Nephron (organoid): ENCODE measurements at regions not wholly inside any gene's neighbourhood (a gene's known extent, or its start where the extent isn't known, plus 50 kb on each side); places are given as distances from the start of the nearest gene placed in this dataset.
"Not testable (repeated sequence)": the region's sequence is repeated elsewhere in the genome, so short reads cannot be mapped to it uniquely, and the experiment has no call there.

Experiments used
- H3K27ac Mint-ChIP-seq, 3 experiments: 2 replicates each; pipeline ENCODE4 v1.8.0; 2020; ENCODE audit warnings: mixed read lengths in 3 of 3, mild to moderate bottlenecking in 2 of 3, moderate library complexity in 1 of 3
- H3K27me3 Mint-ChIP-seq: 2 replicates; pipeline ENCODE4 v1.8.0; 2021; ENCODE audit warnings: low read depth, mild to moderate bottlenecking, moderate library complexity, mixed read lengths
- H3K36me3 Mint-ChIP-seq: 2 replicates; pipeline ENCODE4 v1.8.0; 2020; ENCODE audit warnings: low read depth, mixed read lengths
- H3K4me1 Mint-ChIP-seq: 2 replicates; pipeline ENCODE4 v1.8.0; 2020; ENCODE audit warnings: mixed read lengths
- H3K4me3 Mint-ChIP-seq, 3 experiments: 2 replicates each; pipeline ENCODE4 v1.8.0; 2020; ENCODE audit warnings: mild to moderate bottlenecking in 3 of 3, mixed read lengths in 3 of 3, moderate library complexity in 2 of 3
- H3K9me3 Mint-ChIP-seq: 2 replicates; pipeline ENCODE4 v1.8.0; 2020; ENCODE audit warnings: mixed read lengths
- CTCF ChIP-seq, 3 experiments: fragments of 200-600 bp; sonication (generic); IDR thresholded peaks; one replicate each; pipeline ENCODE4 v1.5.0; 2021; ENCODE audit warnings: antibody characterized with exemption in 3 of 3; ENCODE audit not compliant: unreplicated experiment in 3 of 3

- Mint-ChIP-seq H3K4me1 (no peaks in the 10 kb centered on the region), H3K27ac (no peak overlapping the region), H3K4me3 (no peak overlapping the region), H3K9me3 (peaks cover 4% of the 10 kb centered on the region), H3K27me3 (no peaks in the 10 kb centered on the region), H3K36me3 (no peaks in the 10 kb centered on the region)
- TF ChIP-seq CTCF (IDR thresholded peaks at IDR 0.05; ENCODE audit: unreplicated experiment in 3 of 3), result no peak
Observed at GRCh38 chr2:209260281-209260680, 163.6 kb upstream of the MAP2 start.

- not testable (repeated sequence) for H3K27ac Mint-ChIP-seq, H3K27me3 Mint-ChIP-seq
Observed at GRCh38 chr2:209261366-209262053, 162.3 kb upstream of the MAP2 start.

GRCh38 chr2:209269024-209269423 is 154.8 kb upstream of the MAP2 start:
- no peak overlapping the region for H3K4me3 Mint-ChIP-seq
- no peaks in the 10 kb centered on the region for H3K27me3 Mint-ChIP-seq
- no peak overlapping the region for H3K27ac Mint-ChIP-seq
- peaks cover 10% of the 10 kb centered on the region for H3K4me1 Mint-ChIP-seq
- H3K9me3 Mint-ChIP-seq, result peaks cover 5% of the 10 kb centered on the region
- no peaks in the 10 kb centered on the region for H3K36me3 Mint-ChIP-seq
- no peak for TF ChIP-seq CTCF (IDR thresholded peaks at IDR 0.05; ENCODE audit: unreplicated experiment in 3 of 3)

More at GRCh38 chr2:209261366-209262053, 162.3 kb upstream of the MAP2 start:
- not testable (repeated sequence) for H3K4me3 Mint-ChIP-seq, H3K4me1 Mint-ChIP-seq, H3K9me3 Mint-ChIP-seq, H3K36me3 Mint-ChIP-seq

- H3K27ac Mint-ChIP-seq, result peak overlapping the region in 1 of 3 experiments; percentile 81
- peaks cover 4% of the 10 kb centered on the region for H3K9me3 Mint-ChIP-seq
- no peak overlapping the region for H3K4me3 Mint-ChIP-seq
- peaks cover 21% of the 10 kb centered on the region for H3K4me1 Mint-ChIP-seq
- no peaks in the 10 kb centered on the region for H3K36me3 Mint-ChIP-seq
- no peaks in the 10 kb centered on the region for H3K27me3 Mint-ChIP-seq
- TF ChIP-seq CTCF (IDR thresholded peaks at IDR 0.05; ENCODE audit: unreplicated experiment in 3 of 3), result no peak
Observed at GRCh38 chr2:209276000-209276399, 147.8 kb upstream of the MAP2 start.

- H3K36me3 Mint-ChIP-seq, result no peaks in the 10 kb centered on the region
- peak overlapping the region in 1 of 3 experiments; percentile 81 for H3K27ac Mint-ChIP-seq
- H3K4me3 Mint-ChIP-seq, result no peak overlapping the region
- H3K4me1 Mint-ChIP-seq, result peaks cover 20% of the 10 kb centered on the region
- peaks cover 4% of the 10 kb centered on the region for H3K9me3 Mint-ChIP-seq
- no peak for TF ChIP-seq CTCF (IDR thresholded peaks at IDR 0.05; ENCODE audit: unreplicated experiment in 3 of 3)
- H3K27me3 Mint-ChIP-seq, result no peaks in the 10 kb centered on the region
Observed at GRCh38 chr2:209277444-209277843, 146.4 kb upstream of the MAP2 start.

GRCh38 chr2:209298601-209299000 is 125.2 kb upstream of the MAP2 start:
- Mint-ChIP-seq H3K27ac (no peak overlapping the region), H3K4me3 (no peak overlapping the region), H3K4me1 (no peaks in the 10 kb centered on the region), H3K27me3 (peaks cover 72% of the 10 kb centered on the region), H3K36me3 (no peaks in the 10 kb centered on the region), H3K9me3 (peaks cover 4% of the 10 kb centered on the region)
- no peak for TF ChIP-seq CTCF (IDR thresholded peaks at IDR 0.05; ENCODE audit: unreplicated experiment in 3 of 3)

GRCh38 chr2:209299478-209299877 is 124.4 kb upstream of the MAP2 start:
- not testable (repeated sequence) for H3K27ac Mint-ChIP-seq, H3K9me3 Mint-ChIP-seq, H3K4me1 Mint-ChIP-seq, H3K36me3 Mint-ChIP-seq, H3K4me3 Mint-ChIP-seq
- H3K27me3 Mint-ChIP-seq, result peaks cover 78% of the 10 kb centered on the region

GRCh38 chr2:209300766-209301165 is 123.1 kb upstream of the MAP2 start:
- not testable (repeated sequence) for H3K4me1 Mint-ChIP-seq, H3K9me3 Mint-ChIP-seq, H3K36me3 Mint-ChIP-seq, H3K4me3 Mint-ChIP-seq, H3K27ac Mint-ChIP-seq
- H3K27me3 Mint-ChIP-seq, result peaks cover 73% of the 10 kb centered on the region
